ENCODE measurements at regions not wholly inside any gene's neighbourhood (a gene's known extent, or its start where the extent isn't known, plus 50 kb on each side); places are given as distances from the start of the nearest gene placed in this dataset.

GRCh38 chr9:7258688-7259396, 501.1 kb downstream of the KDM4C start (continued):
- TF ChIP-seq ZBTB26 (tag by site-specific recombination; optimal IDR thresholded peaks at IDR 0.05) = no peak
- no peak for TF ChIP-seq ZNF416 (tag by site-specific recombination; IDR thresholded peaks at IDR 0.05)
- TF ChIP-seq ZNF138 (tag by site-specific recombination; IDR thresholded peaks at IDR 0.05; ENCODE audit: borderline replicate concordance) = no peak
- no peak for TF ChIP-seq GFI1B (tag by site-specific recombination; IDR thresholded peaks at IDR 0.05)
- TF ChIP-seq KLF1 (tag by site-specific recombination; IDR thresholded peaks at IDR 0.05) = no peak
- TF ChIP-seq ZFHX2 (tag by site-specific recombination; conservative IDR thresholded peaks at IDR 0.05) = peak; percentile 77
- peak; percentile 57 for TF ChIP-seq ZSCAN4 (tag by site-specific recombination; IDR thresholded peaks at IDR 0.05)
- TF ChIP-seq ZNF324 (tag by site-specific recombination; IDR thresholded peaks at IDR 0.05) = no peak
- no peak for TF ChIP-seq ZNF558 (tag by site-specific recombination; IDR thresholded peaks at IDR 0.05)
- no peak for TF ChIP-seq KLF16 (tag by site-specific recombination; IDR thresholded peaks at IDR 0.05)
- TF ChIP-seq ZNF248 (tag by site-specific recombination; IDR thresholded peaks at IDR 0.05) = no peak

GRCh38 chr9:7246917-7247522, 489.2 kb downstream of the KDM4C start:
- no peak for TF ChIP-seq MYNN (tag by site-specific recombination; IDR thresholded peaks at IDR 0.05; ENCODE audit: borderline replicate concordance)
- TF ChIP-seq TRIM28 (IDR thresholded peaks at IDR 0.05; ENCODE audit: borderline replicate concordance, low read length) = peak; percentile 66; the same call in 1 of the 2 replicates
- 0 out of 2 replicates have a peak, but pooled peaks have one; percentile 27 for TF ChIP-seq HIC1 (tag by site-specific recombination; IDR thresholded peaks at IDR 0.05)
- no peak for TF ChIP-seq ZNF704 (tag by site-specific recombination; IDR thresholded peaks at IDR 0.05)
- TF ChIP-seq OSR2 (tag by site-specific recombination; IDR thresholded peaks at IDR 0.05) = peak; percentile 48; the same call in 1 of the 2 replicates
- 0 out of 2 replicates have a peak, but pooled peaks have one; percentile 20 for TF ChIP-seq INSM2 (tag by site-specific recombination; IDR thresholded peaks at IDR 0.05)
- TF ChIP-seq ZNF366 (tag by site-specific recombination; conservative IDR thresholded peaks at IDR 0.05) = no peak
- no peak for TF ChIP-seq ZNF280D (tag by site-specific recombination; IDR thresholded peaks at IDR 0.05)
- peak; percentile 38; the same call in 1 of the 2 replicates for TF ChIP-seq GLIS1 (tag by site-specific recombination; IDR thresholded peaks at IDR 0.05)
- no peak overlapping the region for H3K27ac ChIP-seq (ENCODE audit: extremely low read depth, low read depth, low read length)
- H3K36me3 ChIP-seq (ENCODE audit: control insufficient read depth in 2 of 2, insufficient read depth in 1 of 2, low read length in 2 of 2) = no peaks in the 10 kb centered on the region
- H3K4me3 ChIP-seq (ENCODE audit: low read depth, low read length) = no peak overlapping the region
- ChIA-PET CTCF (interaction anchor here (0.6 kb wide), 1 partner anchor 1221 kb away, joined by 6 read pairs; no protein-coding TSS in a partner anchor), POLR2A (no interaction called here)
- no peaks in the 10 kb centered on the region for H3K9me3 ChIP-seq (ENCODE audit: control insufficient read depth, insufficient read depth, low read depth, low read length)
- H3K4me1 ChIP-seq (ENCODE audit: control insufficient read depth, insufficient read depth, low read length) = no peaks in the 10 kb centered on the region

All from HEK293 (cell line).